Transverse colon (tissue), 3 donors: ENCODE measurements at regions not wholly inside any gene's neighbourhood (a gene's known extent, or its start where the extent isn't known, plus 50 kb on each side); places are given as distances from the start of the nearest gene placed in this dataset.

Source experiments
- POLR2A ChIP-seq: fragments of 450-650 bp; IDR thresholded peaks from one replicate; pipeline ENCODE4 v1.6.1; 2016; ENCODE audit warnings: antibody characterized with exemption, mild to moderate bottlenecking, moderate library complexity
- TF ChIP-seq, protein P1 (sequence below), 5 experiments: fragments of 200-600 bp in 3 of 5; fragments of 450-650 bp in 2 of 5; sonication (generic) in 3 of 5; IDR thresholded peaks; 1 replicate in 2 of 5; 2 replicates in 3 of 5; pipeline ENCODE4 v1.5.1; 2016 to 2017; ENCODE audit warnings: antibody characterized with exemption in 5 of 5, inconsistent platforms in 3 of 5, mild to moderate bottlenecking in 2 of 5, moderate library complexity in 1 of 5

DNA sequence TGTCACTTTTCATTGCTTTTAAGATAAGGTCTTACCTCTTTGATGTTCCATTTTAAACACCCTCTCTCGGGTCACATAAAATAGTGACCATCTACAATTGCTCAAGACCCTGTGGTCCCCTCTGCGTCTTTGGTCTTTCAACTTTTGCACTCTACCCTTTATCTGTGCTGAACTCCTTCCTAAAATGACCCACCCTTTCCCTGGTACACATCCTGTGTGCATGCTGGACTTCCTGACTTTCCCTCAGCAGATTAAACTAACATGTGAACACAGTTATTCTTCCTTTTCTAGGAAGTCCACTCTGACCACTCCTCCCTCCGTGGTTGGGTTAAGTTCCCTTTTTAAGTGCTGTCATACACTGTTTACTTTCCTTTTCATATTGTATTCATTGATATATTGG, 414.2 kb downstream of the GABRB3 start:
- TF ChIP-seq POLR2A, result no peak
- TF ChIP-seq, protein P1, sequence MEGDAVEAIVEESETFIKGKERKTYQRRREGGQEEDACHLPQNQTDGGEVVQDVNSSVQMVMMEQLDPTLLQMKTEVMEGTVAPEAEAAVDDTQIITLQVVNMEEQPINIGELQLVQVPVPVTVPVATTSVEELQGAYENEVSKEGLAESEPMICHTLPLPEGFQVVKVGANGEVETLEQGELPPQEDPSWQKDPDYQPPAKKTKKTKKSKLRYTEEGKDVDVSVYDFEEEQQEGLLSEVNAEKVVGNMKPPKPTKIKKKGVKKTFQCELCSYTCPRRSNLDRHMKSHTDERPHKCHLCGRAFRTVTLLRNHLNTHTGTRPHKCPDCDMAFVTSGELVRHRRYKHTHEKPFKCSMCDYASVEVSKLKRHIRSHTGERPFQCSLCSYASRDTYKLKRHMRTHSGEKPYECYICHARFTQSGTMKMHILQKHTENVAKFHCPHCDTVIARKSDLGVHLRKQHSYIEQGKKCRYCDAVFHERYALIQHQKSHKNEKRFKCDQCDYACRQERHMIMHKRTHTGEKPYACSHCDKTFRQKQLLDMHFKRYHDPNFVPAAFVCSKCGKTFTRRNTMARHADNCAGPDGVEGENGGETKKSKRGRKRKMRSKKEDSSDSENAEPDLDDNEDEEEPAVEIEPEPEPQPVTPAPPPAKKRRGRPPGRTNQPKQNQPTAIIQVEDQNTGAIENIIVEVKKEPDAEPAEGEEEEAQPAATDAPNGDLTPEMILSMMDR (IDR thresholded peaks at IDR 0.05), result no peak
